GM23248 (cell line): ENCODE measurements at regions not wholly inside any gene's neighbourhood (a gene's known extent, or its start where the extent isn't known, plus 50 kb on each side); places are given as distances from the start of the nearest gene placed in this dataset.

Experiments
- EZH2 ChIP-seq: fragments of 200-600 bp; sonication (generic); IDR thresholded peaks from 2 replicates; pipeline ENCODE4 v1.6.1; 2018; ENCODE audit warnings: antibody characterized with exemption, mild to moderate bottlenecking; ENCODE audit not compliant: insufficient read depth, poor library complexity, severe bottlenecking
- EZH2phosphoT487 ChIP-seq: fragments of 200-600 bp; sonication (generic); IDR thresholded peaks from 2 replicates; pipeline ENCODE4 v1.6.1; 2018; ENCODE audit warnings: antibody characterized with exemption, moderate library complexity, mild to moderate bottlenecking, low read depth; ENCODE audit not compliant: insufficient read depth

DNA sequence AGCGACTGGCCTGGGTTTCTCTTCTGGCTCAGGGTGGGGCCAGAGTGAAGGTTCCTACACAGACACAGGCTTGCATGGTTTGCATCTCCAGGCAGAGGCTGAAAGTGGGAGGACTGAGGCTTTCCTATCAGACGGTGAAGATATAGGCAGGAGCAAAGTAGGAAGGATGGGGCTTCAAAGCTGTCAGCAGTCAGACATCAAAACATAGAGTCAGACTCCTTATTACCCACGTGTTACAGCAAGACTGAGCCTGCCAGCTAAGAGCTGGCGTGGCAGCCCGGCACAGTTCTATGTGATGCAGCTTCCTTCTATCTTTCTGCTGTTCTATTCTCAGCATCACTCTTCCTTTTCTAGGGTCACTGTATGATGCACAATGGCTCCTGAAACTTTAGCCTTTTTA, 445.1 kb downstream of the DOK5 start:
- no peak for TF ChIP-seq EZH2
- TF ChIP-seq EZH2phosphoT487 = no peak
